DMS79 treated with DMSO at 0.1 percent for 48 hours (cell line): ENCODE measurements at regions not wholly inside any gene's neighbourhood (a gene's known extent, or its start where the extent isn't known, plus 50 kb on each side); places are given as distances from the start of the nearest gene placed in this dataset.

Experiments used
- DNase-seq: peaks from one replicate; lab custom pipeline; 2025; lab: John Stamatoyannopoulos, UW

- DNase-seq: peak; percentile 32
Observed at GRCh38 chr1:168386949-168387586, 106.4 kb downstream of the TBX19 start.

GRCh38 chr1:168386492-168386891 lies 105.8 kb downstream of the TBX19 start:
- no peak for DNase-seq

GRCh38 chr1:168381850-168382249 lies 101.2 kb downstream of the TBX19 start:
- no peak for DNase-seq

- no peak for DNase-seq
Observed at GRCh38 chr1:168380945-168381344, 100.3 kb downstream of the TBX19 start.

GRCh38 chr1:168379104-168379860 lies 98.6 kb downstream of the TBX19 start:
- DNase-seq: no peak

- DNase-seq: no peak
Observed at GRCh38 chr1:168375566-168376300, 95.1 kb downstream of the TBX19 start.

- no peak for DNase-seq
Observed at GRCh38 chr1:168374566-168374965, 93.9 kb downstream of the TBX19 start.

GRCh38 chr1:168373869-168374268 lies 93.2 kb downstream of the TBX19 start:
- no peak for DNase-seq

GRCh38 chr1:168372861-168373371 lies 92.2 kb downstream of the TBX19 start:
- DNase-seq: no peak

GRCh38 chr1:168372307-168372706 lies 91.6 kb downstream of the TBX19 start:
- no peak for DNase-seq

- DNase-seq: no peak
Observed at GRCh38 chr1:168371477-168371876, 90.8 kb downstream of the TBX19 start.

- no peak for DNase-seq
Observed at GRCh38 chr1:168370586-168370985, 89.9 kb downstream of the TBX19 start.

GRCh38 chr1:168369655-168370054 lies 89.0 kb downstream of the TBX19 start:
- no peak for DNase-seq

- DNase-seq: no peak
Observed at GRCh38 chr1:168368131-168368530, 87.5 kb downstream of the TBX19 start.

- DNase-seq: no peak
Observed at GRCh38 chr1:168365719-168366479, 85.2 kb downstream of the TBX19 start.
